ENCODE measurements at regions not wholly inside any gene's neighbourhood (a gene's known extent, or its start where the extent isn't known, plus 50 kb on each side); places are given as distances from the start of the nearest gene placed in this dataset.

DNA sequence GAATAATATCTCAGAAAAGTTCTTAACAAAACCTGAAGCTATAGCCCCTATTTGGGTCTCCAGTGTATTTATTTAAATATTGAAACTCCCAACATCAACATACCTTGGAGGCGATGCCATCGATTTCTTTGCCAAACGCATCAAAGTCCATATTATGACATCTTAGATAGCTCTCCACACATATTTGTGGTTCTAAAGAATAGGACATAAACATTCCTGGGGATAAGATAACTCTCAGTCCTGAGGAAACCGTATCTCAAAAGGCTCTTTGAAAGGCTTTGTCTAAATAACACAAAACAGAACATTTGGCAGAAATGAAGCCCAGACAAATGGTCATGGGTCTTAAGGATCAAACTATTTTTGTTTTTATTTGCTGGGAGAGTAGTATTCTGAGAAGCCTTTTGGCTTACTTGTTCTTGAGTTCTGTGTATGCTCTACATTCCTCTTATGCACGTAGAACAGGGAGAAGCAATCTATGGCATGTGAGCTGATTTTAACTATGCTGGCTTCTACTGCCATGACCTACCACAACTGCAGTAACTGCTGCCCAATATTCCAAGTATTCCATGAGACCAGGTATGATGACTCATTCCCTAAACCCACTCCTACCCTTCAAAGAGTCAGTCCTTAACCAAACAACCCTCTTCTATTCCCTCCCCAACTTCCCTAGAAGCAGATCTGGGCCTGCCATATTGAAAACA is 279.0 kb upstream of the ZFHX3 start:
- no peaks in the 10 kb centered on the region for H3K27me3 ChIP-seq (ENCODE audit: insufficient read depth, low read length)

DNA sequence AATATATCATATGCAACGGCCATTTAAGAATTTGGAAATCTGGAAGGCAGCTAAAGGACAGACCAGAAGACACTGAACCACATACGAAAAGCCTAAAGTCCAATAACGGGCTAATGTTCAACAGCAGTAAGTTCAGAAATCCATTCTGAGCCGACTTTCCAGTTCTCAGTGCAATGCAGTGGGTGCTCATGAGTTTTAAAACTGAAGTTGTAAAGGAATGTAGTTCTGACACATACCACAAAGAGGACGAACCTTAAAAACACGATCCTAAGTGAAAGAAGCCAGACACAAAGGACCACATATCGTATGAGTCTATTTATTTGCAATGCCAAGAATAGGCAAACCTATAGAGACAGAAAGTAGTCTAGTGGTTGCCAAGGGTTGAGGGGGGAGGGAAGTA is 278.3 kb upstream of the ZFHX3 start:
- Histone ChIP-seq H3K27me3 (ENCODE audit: insufficient read depth, low read length) (no peaks in the 10 kb centered on the region), H3K4me3 (ENCODE audit: insufficient read depth, low read length) (no peak overlapping the region), H3K4me1 (ENCODE audit: insufficient read depth, low read length) (no peaks in the 10 kb centered on the region), H3K9me3 (ENCODE audit: low read depth, low read length) (no peaks in the 10 kb centered on the region), H2AFZ (ENCODE audit: low read length) (no peak overlapping the region), H3K79me2 (ENCODE audit: insufficient read depth, low read length) (no peaks in the 10 kb centered on the region), H3K27ac (ENCODE audit: low read depth, low read length) (no peak overlapping the region), H4K20me1 (ENCODE audit: insufficient read depth, low read length) (no peaks in the 10 kb centered on the region), H3K4me2 (ENCODE audit: insufficient read depth, low read length) (no peak overlapping the region), H3K36me3 (ENCODE audit: insufficient read depth, low read length) (no peaks in the 10 kb centered on the region)
- TF ChIP-seq, protein P1, sequence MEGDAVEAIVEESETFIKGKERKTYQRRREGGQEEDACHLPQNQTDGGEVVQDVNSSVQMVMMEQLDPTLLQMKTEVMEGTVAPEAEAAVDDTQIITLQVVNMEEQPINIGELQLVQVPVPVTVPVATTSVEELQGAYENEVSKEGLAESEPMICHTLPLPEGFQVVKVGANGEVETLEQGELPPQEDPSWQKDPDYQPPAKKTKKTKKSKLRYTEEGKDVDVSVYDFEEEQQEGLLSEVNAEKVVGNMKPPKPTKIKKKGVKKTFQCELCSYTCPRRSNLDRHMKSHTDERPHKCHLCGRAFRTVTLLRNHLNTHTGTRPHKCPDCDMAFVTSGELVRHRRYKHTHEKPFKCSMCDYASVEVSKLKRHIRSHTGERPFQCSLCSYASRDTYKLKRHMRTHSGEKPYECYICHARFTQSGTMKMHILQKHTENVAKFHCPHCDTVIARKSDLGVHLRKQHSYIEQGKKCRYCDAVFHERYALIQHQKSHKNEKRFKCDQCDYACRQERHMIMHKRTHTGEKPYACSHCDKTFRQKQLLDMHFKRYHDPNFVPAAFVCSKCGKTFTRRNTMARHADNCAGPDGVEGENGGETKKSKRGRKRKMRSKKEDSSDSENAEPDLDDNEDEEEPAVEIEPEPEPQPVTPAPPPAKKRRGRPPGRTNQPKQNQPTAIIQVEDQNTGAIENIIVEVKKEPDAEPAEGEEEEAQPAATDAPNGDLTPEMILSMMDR (IDR thresholded peaks at IDR 0.05; ENCODE audit: extremely low read depth, low read depth, low read length), result no peak
- no peak for DNase-seq (ENCODE audit: insufficient read length, low spot score, missing footprints)

More for the DNA sequence above, 279.0 kb upstream of the ZFHX3 start:
- Histone ChIP-seq H3K79me2 (ENCODE audit: insufficient read depth, low read length) (no peaks in the 10 kb centered on the region), H3K4me2 (ENCODE audit: insufficient read depth, low read length) (no peak overlapping the region), H4K20me1 (ENCODE audit: insufficient read depth, low read length) (no peaks in the 10 kb centered on the region), H3K36me3 (ENCODE audit: insufficient read depth, low read length) (no peaks in the 10 kb centered on the region), H2AFZ (ENCODE audit: low read length) (no peak overlapping the region), H3K4me1 (ENCODE audit: insufficient read depth, low read length) (no peaks in the 10 kb centered on the region), H3K9me3 (ENCODE audit: low read depth, low read length) (no peaks in the 10 kb centered on the region), H3K27ac (ENCODE audit: low read depth, low read length) (no peak overlapping the region), H3K4me3 (ENCODE audit: insufficient read depth, low read length) (no peak overlapping the region)
- DNase-seq (ENCODE audit: insufficient read length, low spot score, missing footprints), result no peak
- TF ChIP-seq, protein P1 (IDR thresholded peaks at IDR 0.05; ENCODE audit: extremely low read depth, low read depth, low read length), result no peak

DNA sequence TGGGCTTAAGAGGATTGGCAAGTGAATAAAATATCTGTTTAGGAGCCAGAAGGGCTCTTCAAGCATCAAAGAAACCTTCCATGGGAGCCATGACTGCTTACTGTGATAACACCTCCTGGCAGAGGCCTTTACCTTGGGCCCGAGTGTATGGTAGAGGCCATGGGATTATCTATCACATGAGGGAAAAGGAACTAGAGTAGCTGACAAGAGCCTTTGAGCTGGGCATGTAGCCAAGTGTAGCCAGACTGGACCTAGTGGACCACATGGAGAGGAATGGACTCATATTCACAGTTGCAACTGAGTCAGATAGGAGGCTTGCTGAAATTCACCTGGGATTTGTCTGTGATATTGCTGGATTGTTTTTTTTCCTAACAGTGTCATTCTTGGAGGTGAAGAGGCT is 276.0 kb upstream of the ZFHX3 start:
- Histone ChIP-seq H3K4me1 (ENCODE audit: insufficient read depth, low read length) (no peaks in the 10 kb centered on the region), H4K20me1 (ENCODE audit: insufficient read depth, low read length) (no peaks in the 10 kb centered on the region), H3K36me3 (ENCODE audit: insufficient read depth, low read length) (no peaks in the 10 kb centered on the region), H3K27me3 (ENCODE audit: insufficient read depth, low read length) (no peaks in the 10 kb centered on the region), H3K27ac (ENCODE audit: low read depth, low read length) (no peak overlapping the region), H2AFZ (ENCODE audit: low read length) (no peak overlapping the region), H3K4me3 (ENCODE audit: insufficient read depth, low read length) (no peak overlapping the region), H3K4me2 (ENCODE audit: insufficient read depth, low read length) (no peak overlapping the region), H3K9me3 (ENCODE audit: low read depth, low read length) (no peaks in the 10 kb centered on the region), H3K79me2 (ENCODE audit: insufficient read depth, low read length) (no peaks in the 10 kb centered on the region)
- TF ChIP-seq, protein P1 (IDR thresholded peaks at IDR 0.05; ENCODE audit: extremely low read depth, low read depth, low read length), result no peak
- DNase-seq (ENCODE audit: insufficient read length, low spot score, missing footprints), result no peak

DNA sequence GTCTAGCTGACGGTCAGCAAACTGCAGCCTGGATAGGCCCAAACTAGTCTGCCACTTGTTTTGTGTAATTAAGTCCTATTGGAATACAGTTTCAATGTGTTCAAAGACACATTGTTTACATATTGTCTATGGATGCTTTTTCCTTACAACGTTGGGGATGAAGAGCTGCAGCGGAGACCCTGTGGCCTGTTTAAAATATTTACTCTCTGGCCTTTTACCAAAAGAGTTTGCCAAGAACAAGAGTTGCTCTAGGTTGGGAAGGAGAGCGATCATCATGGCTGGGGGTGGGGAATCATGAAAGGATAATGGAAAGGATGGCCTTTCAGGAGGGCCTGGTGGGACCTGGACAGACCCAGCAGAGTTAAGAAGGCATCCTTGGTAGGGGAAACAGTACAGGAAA is 274.9 kb upstream of the ZFHX3 start:
- no peaks in the 10 kb centered on the region for H3K27me3 ChIP-seq (ENCODE audit: insufficient read depth, low read length)
- H3K4me3 ChIP-seq (ENCODE audit: insufficient read depth, low read length), result no peak overlapping the region
- H3K4me1 ChIP-seq (ENCODE audit: insufficient read depth, low read length), result no peaks in the 10 kb centered on the region
- no peaks in the 10 kb centered on the region for H3K79me2 ChIP-seq (ENCODE audit: insufficient read depth, low read length)
- no peak overlapping the region for H3K27ac ChIP-seq (ENCODE audit: low read depth, low read length)
- TF ChIP-seq, protein P1 (IDR thresholded peaks at IDR 0.05; ENCODE audit: extremely low read depth, low read depth, low read length), result no peak
- DNase-seq (ENCODE audit: insufficient read length, low spot score, missing footprints), result no peak
- H2AFZ ChIP-seq (ENCODE audit: low read length), result no peak overlapping the region
- no peak overlapping the region for H3K4me2 ChIP-seq (ENCODE audit: insufficient read depth, low read length)
- H4K20me1 ChIP-seq (ENCODE audit: insufficient read depth, low read length), result no peaks in the 10 kb centered on the region
- H3K36me3 ChIP-seq (ENCODE audit: insufficient read depth, low read length), result no peaks in the 10 kb centered on the region
- H3K9me3 ChIP-seq (ENCODE audit: low read depth, low read length), result no peaks in the 10 kb centered on the region
